Mesendoderm (in vitro differentiated cells): ENCODE measurements at regions not wholly inside any gene's neighbourhood (a gene's known extent, or its start where the extent isn't known, plus 50 kb on each side); places are given as distances from the start of the nearest gene placed in this dataset.

Experiments
- DNase-seq: peaks from one replicate; pipeline ENCODE4 v3.0.0; 2013
- H2AK5ac ChIP-seq: 2 replicates; pipeline ENCODE4 v1.6.1; 2013; ENCODE audit warnings: low read length, inconsistent platforms
- H2BK120ac ChIP-seq: 2 replicates; pipeline ENCODE4 v1.6.1; 2013; ENCODE audit warnings: low read depth, mild to moderate bottlenecking, low read length, moderate library complexity, mixed read lengths
- H2BK15ac ChIP-seq: replicated peaks from 2 replicates; pipeline ENCODE4 v1.6.1; 2013; ENCODE audit warnings: low read depth, mild to moderate bottlenecking, moderate library complexity
- H2BK5ac ChIP-seq: 2 replicates; pipeline ENCODE4 v1.6.1; 2013; ENCODE audit warnings: low read length, inconsistent platforms
- H3K18ac ChIP-seq: 2 replicates; pipeline ENCODE4 v1.6.1; 2013; ENCODE audit warnings: mild to moderate bottlenecking, low read length, mixed read lengths
- H3K23ac ChIP-seq: one replicate; pipeline ENCODE4 v1.6.1; 2013; ENCODE audit warnings: low read length
- H3K27ac ChIP-seq: 2 replicates; pipeline ENCODE4 v1.5.1; 2013; ENCODE audit warnings: low read depth, mild to moderate bottlenecking, inconsistent platforms, low read length, moderate library complexity
- H3K27me3 ChIP-seq: 2 replicates; pipeline ENCODE4 v1.6.1; 2013; ENCODE audit warnings: low read length, control low read depth, mild to moderate bottlenecking, inconsistent platforms; ENCODE audit not compliant: insufficient read depth, poor library complexity
- H3K36me3 ChIP-seq: 2 replicates; pipeline ENCODE4 v1.6.1; 2013; ENCODE audit warnings: low read length, inconsistent platforms; ENCODE audit not compliant: control insufficient read depth, insufficient read depth
- H3K4ac ChIP-seq: one replicate; pipeline ENCODE4 v1.6.1; 2013; ENCODE audit warnings: low read depth, mild to moderate bottlenecking, low read length, moderate library complexity
- H3K4me1 ChIP-seq: 2 replicates; pipeline ENCODE4 v1.6.1; 2013; ENCODE audit warnings: low read depth, low read length, inconsistent platforms; ENCODE audit not compliant: control insufficient read depth
- H3K4me2 ChIP-seq: 2 replicates; pipeline ENCODE4 v1.6.1; 2013; ENCODE audit warnings: low read length
- H3K4me3 ChIP-seq: 2 replicates; pipeline ENCODE4 v1.5.1; 2013; ENCODE audit warnings: mild to moderate bottlenecking, low read length
- H3K56ac ChIP-seq: one replicate; pipeline ENCODE4 v1.6.1; 2013; ENCODE audit warnings: low read length
- H3K79me1 ChIP-seq: 2 replicates; pipeline ENCODE4 v1.6.1; 2013; ENCODE audit warnings: low read length, inconsistent platforms
- H3K79me2 ChIP-seq: 2 replicates; pipeline ENCODE4 v1.6.1; 2013; ENCODE audit warnings: mild to moderate bottlenecking, low read length; ENCODE audit not compliant: control insufficient read depth, insufficient read depth
- H3K9ac ChIP-seq: 2 replicates; pipeline ENCODE4 v1.6.1; 2013; ENCODE audit warnings: low read length, inconsistent platforms
- H4K5ac ChIP-seq: one replicate; pipeline ENCODE4 v1.6.1; 2013; ENCODE audit warnings: low read length
- H4K8ac ChIP-seq: one replicate; pipeline ENCODE4 v1.6.1; 2013; ENCODE audit warnings: low read depth, mild to moderate bottlenecking, control low read depth, low read length, moderate library complexity
- WGBS: extraction: QIAGEN DNeasy Blood & Tissue Kit; methylation state at CpG from one replicate; pipeline ENCODE4 v1.1.7; 2013; ENCODE audit warnings: low lambda C conversion rate, missing lambda C conversion rate; ENCODE audit not compliant: insufficient coverage; ENCODE audit errors: extremely low coverage; 5-methylcytosine and 5-hydroxymethylcytosine counted together

DNA sequence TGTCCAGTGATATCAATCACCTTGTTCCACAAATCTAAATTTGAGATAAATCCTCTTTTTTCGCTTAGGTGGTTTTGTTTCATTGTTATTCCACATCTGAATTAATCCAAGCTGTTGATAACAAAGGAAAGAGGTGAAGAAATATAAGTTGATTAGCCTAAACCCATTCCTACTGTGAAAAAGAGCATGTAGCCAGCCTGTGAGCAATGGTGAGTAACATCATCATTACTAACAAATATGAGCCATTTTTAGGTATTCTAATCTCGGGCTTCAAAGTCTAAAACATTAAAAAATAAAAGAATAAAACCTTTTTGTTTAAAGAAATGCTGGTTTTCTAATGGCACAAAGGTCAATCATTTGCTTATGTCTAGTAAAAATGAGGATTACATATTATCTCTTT, 52.1 kb upstream of the P3H2 start:
- no peak overlapping the region for H3K18ac ChIP-seq
- H3K56ac ChIP-seq: no peak overlapping the region
- no peak overlapping the region for H2BK5ac ChIP-seq
- H4K5ac ChIP-seq: no peak overlapping the region
- H3K79me2 ChIP-seq: no peaks in the 10 kb centered on the region
- no peak overlapping the region for H3K4me2 ChIP-seq
- H3K4me3 ChIP-seq: no peak overlapping the region
- H3K27me3 ChIP-seq: no peaks in the 10 kb centered on the region
- no peak overlapping the region for H2BK120ac ChIP-seq
- no peak overlapping the region for H3K23ac ChIP-seq
- H3K79me1 ChIP-seq: no peaks in the 10 kb centered on the region
- H3K4ac ChIP-seq: no peak overlapping the region
- H2BK15ac ChIP-seq: no peak overlapping the region
- no peaks in the 10 kb centered on the region for H3K36me3 ChIP-seq
- H2AK5ac ChIP-seq: no peak overlapping the region
- H4K8ac ChIP-seq: no peak overlapping the region
- H3K9ac ChIP-seq: no peak overlapping the region
- H3K4me1 ChIP-seq: no peaks in the 10 kb centered on the region
- H3K27ac ChIP-seq: no peak overlapping the region
- no CpG with 5 or more reads among the region's 2 CpGs for whole genome bisulfite sequencing
- no peak for DNase-seq
